GM19468 (cell line): ENCODE measurements at regions not wholly inside any gene's neighbourhood (a gene's known extent, or its start where the extent isn't known, plus 50 kb on each side); places are given as distances from the start of the nearest gene placed in this dataset.
"Not testable (repeated sequence)": the region's sequence is repeated elsewhere in the genome, so short reads cannot be mapped to it uniquely, and the experiment has no call there.

Experiments
- ATAC-seq: cut with Tn5 transposase; IDR thresholded peaks from one replicate; pipeline ENCODE4 v1.9.1; 2021; ENCODE audit warnings: mild to moderate bottlenecking, moderate library complexity, moderate number of reproducible peaks; ENCODE audit not compliant: unreplicated experiment; ENCODE audit errors: extremely low read depth

DNA sequence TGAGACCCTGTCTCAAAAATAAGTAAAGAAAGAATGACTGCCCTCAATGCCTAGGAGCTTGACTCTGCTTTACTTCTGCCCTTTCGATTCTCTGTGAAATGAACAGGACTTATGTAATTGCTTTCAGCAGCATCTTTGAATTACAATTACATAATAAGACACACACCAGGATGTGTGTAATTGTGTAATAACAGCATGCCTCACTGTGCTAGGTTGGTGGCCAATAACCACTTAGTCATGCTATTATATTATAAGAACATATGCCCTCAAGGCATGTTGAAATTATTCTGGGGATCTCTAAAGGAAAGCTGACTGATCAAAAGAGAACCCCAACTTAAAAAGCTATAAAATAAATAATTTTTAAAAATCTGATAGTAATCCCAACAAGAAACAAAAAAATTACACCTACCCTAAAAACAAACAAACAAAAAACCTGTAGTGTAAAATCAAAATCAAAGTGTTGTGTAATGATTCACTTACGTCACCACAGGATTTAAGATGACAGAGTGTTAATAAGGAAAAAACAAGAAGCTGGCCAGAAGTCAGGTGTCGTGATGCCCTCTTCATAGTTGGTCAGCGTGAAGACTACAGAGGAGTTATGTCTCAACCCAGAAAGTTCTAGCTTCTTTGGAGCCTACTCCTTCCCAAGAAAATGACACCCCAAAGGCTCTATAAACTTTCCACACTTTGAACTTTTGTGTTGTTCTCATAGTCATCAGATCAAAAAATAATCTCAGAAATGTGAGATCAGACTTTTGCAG, 70.5 kb upstream of the NBPF11 start:
- ATAC-seq = not testable (repeated sequence)

DNA sequence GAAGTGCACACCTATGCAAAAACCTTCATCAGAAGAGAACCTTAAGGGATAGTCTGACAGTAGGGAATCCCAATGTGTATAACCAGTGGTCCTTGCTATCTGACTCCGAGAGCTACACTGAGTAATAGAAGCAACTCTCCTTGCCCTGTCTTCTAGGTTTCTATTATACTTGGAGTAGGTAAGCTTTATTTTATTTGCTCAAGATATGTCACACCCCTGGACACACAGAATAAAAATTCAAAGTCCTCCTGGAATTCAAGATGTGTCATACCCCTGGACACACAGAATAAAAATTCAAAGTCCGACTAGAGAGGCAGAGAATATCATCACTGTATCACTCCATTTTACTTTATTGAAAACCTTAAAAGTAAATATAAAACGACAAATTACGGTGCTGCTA, 69.5 kb upstream of the NBPF11 start:
- ATAC-seq = not testable (repeated sequence)

DNA sequence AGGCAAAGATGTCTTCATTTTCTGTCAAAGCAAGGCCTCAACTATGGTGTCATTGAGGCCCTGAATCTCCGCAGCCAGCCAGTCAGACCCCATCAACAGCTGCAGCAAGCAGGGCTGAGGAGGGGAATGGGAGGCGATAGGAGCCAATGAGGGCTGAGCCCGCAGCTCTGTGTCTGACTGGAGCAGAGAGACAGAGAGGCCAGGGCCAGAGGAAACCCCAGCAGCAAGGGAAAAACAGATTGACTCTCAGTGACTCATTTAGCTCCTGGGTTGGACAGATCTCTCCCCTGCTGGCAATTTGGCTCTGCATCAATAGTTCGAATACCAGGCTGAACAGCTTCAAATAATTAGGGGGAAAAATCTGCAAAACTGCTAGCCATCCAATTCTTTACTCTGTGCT, 67.1 kb upstream of the NBPF11 start:
- not testable (repeated sequence) for ATAC-seq

DNA sequence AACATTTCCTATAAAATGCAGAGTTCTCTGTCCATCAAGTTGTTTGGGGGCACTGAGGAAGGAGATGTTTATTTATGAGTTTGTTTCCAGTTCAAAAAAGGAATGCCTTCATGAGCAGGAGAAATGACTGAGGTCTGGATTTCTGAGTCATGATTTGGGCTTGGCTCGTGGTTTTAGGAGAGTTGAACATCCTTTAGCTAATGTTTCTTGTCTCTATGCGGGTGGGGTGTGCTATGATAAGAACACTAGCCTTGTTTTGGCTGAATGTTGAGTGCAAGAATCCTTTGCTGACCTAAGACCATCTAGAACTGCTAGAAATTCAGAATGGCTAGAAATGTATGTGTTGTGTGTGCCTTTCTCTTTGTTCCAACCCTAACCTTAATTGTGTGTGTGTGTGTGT, 59.1 kb upstream of the NBPF11 start:
- ATAC-seq = not testable (repeated sequence)

DNA sequence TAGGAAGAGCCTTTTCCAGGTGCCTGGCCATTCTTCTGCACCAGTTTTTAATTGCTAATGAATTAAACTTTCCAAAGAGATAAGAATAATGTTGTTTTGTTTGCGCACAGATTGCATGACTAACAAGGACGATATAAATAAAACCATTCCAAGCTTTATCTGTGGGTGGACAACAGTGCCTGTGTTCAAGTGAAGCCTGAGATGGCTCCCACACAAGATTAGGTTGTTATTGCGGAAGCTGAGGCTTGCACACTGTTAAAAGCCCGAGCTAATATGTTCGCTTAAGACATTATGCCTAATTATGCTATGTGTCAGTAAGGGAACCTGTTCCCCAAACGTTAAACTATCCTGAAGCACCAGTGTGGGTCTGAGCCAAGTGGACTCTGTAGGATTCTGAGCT, 58.5 kb upstream of the NBPF11 start:
- not testable (repeated sequence) for ATAC-seq

DNA sequence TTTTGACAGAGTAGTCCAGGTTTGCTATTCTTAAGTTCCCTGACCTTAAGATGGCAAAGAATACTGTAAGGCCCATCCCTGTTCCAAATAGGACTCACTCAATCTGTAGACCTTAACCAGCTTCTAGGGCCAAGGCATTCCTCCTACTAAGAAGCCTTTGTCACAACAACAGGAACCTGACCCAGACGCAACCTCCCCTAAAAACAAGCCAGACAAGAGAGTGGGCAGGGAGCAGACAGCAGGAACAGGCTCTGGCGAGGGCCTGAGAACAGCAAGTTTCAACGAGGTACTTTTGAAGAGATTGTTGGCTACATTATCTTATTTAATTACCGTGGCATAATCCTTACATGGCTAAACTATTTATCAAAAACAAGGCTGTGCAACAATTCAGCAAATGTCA, 58.1 kb upstream of the NBPF11 start:
- ATAC-seq = not testable (repeated sequence)

DNA sequence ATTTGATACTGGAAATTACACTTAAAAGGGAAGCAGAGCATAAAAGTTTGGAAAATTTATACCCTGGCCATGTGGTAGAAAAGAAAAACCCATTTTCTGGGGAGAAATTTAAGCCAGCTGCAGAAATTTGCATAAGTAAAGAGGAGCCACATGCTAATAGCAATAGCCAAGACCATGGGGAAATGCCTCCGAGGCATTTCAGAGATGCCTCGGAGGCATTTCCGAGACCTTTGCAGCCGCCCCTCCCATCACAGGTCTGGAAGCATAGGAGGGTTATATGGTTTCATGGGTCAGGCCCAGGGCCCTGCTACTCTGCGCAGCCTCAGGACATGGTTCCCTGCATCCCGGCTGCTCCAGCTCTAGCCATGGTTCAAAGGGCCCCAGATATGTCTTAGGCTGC, 49.9 kb upstream of the NBPF11 start:
- ATAC-seq = not testable (repeated sequence)
